NCI-H748 (cell line): ENCODE measurements at regions not wholly inside any gene's neighbourhood (a gene's known extent, or its start where the extent isn't known, plus 50 kb on each side); places are given as distances from the start of the nearest gene placed in this dataset.
"Not testable (repeated sequence)": the region's sequence is repeated elsewhere in the genome, so short reads cannot be mapped to it uniquely, and the experiment has no call there.

Source experiments
- DNase-seq: peaks from one replicate; lab custom pipeline; 2025; ENCODE audit not compliant: unreplicated experiment; lab: John Stamatoyannopoulos, UW

GRCh38 chr3:132987396-132987795, 50.8 kb upstream of the TMEM108 start:
- DNase-seq: no peak

- no peak for DNase-seq
These were observed 54.0 kb upstream of the TMEM108 start for GRCh38 chr3:132984181-132984580.

DNA sequence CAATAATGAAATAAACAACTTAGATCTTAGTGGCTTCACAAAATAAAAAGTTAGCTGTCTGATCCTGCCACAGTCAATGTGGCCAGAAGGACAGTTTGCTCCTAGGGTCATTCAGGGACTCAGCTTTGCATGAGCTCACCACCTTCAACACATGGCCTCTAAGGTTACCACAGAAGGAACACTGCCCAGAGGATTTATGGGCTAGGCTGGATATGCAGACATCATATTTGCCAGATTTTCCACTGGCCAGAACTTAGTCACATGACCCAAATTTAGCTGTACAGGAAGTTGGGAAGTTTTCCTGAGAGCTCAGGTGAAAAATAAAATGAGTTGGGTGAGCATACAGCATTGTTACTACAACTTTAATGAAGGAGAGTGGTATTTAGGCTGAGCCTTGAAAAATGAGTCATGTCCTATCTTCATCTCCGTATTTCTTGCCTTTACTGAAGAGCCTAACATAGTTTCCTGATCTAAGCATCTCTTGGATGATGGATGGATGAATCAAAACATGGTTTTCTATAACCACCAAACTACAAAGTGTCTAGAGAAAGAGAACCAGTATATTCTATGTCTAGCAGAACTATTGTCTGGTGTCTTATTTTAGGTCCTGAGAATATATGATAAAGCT, 54.9 kb upstream of the TMEM108 start:
- DNase-seq: no peak

DNA sequence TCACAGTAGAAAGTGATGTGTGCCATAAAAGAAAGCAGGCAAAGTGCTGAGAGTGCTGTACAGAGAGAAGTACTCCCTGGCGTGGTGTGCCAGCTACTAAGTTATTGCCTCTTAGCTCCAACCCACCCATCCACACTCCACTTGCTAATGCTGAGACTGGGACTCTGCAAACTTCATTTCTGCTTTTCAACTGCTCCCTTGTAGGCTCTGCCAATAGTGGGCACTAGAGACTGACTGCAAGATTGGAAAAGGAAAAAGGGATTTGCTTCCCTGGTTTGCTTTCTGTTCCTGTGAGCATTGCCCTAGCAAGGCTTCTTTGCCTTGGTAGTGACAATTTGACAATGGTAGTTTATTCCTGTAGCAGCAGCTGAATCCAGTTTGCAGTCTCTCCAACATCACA, 56.5 kb upstream of the TMEM108 start:
- no peak for DNase-seq

DNA sequence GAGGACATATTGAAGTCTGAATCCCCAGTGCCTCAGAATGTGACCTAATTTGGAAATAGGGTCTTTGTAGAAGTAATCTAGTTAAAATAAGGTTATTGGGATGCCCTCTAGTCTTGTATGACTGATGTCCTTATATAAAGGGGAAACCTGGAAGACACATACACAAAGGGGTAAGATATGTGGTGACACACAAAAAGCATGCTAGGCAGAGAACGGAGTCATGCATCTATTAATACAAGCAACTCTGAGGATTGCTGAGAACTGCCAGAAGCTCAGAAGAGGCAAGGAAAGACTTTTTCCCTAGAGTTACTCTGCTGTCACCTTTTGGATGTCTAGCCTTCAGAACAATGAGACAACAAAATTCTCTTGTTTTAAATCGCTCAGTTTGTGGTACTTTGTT, 58.1 kb upstream of the TMEM108 start:
- no peak for DNase-seq

DNA sequence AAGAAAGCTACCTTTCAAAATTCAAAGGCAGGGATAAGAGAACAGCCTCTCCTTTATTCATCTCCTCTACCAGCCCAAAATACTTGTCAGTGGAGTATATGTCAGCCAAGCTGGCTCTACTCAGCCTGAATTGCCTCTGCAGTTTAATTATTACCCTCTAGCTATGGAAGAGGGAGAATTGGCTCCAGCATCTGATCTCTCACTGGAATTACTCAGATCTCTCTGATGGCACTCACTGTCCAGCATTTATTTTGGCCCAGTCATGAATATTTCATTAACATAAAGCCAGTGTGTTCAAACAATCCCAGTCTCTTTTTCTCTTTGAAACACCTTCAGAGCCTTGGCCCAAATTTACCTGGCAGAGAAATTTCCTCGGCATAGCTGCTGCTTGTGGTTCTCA, 58.6 kb upstream of the TMEM108 start:
- no peak for DNase-seq

DNA sequence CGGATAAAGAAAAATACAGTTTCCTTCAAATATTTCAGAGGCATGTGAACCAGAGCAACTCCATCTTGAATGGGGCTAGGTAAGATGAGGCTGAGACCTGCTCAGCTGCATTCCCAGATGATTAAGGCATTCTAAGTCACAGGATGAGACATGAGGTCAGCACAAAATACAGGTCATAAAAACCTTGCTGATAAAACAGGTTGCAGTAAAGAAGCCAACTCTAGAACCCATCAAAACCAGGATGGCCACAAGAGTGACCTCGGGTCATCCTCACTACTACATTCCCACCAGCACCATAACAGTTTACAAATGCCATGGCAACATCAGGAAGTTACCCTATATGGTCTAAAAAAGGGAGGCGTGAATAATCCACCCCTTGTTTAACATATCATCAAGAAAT, 59.2 kb upstream of the TMEM108 start:
- not testable (repeated sequence) for DNase-seq

- no peak for DNase-seq
These were observed 59.7 kb upstream of the TMEM108 start for GRCh38 chr3:132978464-132978863.

GRCh38 chr3:132974097-132974496, 64.1 kb upstream of the TMEM108 start:
- no peak for DNase-seq

- no peak for DNase-seq
These were observed 64.8 kb upstream of the TMEM108 start for GRCh38 chr3:132973441-132973840.

GRCh38 chr3:132972333-132972732, 65.9 kb upstream of the TMEM108 start:
- DNase-seq: no peak

DNA sequence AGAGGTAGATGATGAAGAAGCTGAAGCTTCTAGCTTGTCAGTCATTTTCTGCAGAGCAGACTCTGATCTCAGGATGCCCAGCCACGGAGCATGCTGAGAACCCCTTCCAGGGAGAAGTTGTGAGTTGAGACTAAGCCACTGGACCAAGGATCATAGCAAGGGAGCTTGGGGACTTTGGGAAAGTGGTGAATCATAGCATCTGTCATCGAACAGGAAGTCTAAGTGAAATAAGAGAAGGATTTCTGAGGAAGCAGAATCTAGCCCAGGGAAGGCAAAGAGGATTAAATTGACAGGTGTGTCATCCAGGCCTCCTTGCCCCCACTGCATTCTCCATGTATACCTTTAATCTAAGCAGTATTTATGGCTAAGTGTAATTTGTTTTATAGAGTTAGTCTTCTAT, 71.8 kb upstream of the TMEM108 start:
- DNase-seq: no peak

GRCh38 chr3:132964266-132964665, 73.9 kb upstream of the TMEM108 start:
- DNase-seq: no peak

DNA sequence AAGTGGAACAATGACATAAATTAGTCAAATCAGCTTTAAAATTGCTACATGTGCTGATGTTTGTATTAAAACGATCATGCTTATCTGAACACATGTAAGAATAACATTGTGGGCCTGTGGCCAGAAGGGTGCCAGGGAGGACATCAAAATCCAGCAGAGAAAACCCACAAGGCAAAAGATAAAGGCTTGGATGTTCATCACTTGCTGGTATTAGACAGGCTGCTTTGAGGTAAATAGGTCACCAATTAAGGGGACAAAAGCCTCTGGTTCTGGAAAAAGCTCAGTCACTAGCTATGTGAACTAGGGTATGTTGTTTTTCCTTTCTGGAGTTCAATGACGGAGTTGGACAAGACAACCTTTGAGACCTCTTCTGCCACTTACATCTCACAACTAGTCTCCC, 74.4 kb upstream of the TMEM108 start:
- no peak for DNase-seq

- no peak for DNase-seq
These were observed 76.2 kb upstream of the TMEM108 start for GRCh38 chr3:132961991-132962390.

- no peak for DNase-seq
These were observed 84.5 kb upstream of the TMEM108 start for GRCh38 chr3:132953683-132954082.

DNA sequence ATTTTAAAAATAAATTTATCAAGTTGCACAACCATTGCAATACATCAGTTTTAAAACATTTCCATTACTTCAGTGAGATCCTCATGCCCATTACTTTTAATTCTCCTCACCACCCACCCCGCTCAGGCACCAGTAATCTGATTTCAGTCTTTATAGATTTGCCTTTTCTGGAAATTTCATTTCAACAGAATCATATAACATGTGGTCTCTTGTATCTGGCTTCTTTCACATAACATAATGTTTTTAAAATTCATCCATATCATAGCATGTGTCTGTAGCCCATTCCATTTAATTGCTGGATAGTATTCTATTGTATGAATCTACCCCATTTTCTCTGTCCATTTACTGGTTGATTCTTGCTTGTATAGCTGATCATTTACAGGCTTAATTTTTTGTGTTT, 110.3 kb upstream of the TMEM108 start:
- DNase-seq: no peak

DNA sequence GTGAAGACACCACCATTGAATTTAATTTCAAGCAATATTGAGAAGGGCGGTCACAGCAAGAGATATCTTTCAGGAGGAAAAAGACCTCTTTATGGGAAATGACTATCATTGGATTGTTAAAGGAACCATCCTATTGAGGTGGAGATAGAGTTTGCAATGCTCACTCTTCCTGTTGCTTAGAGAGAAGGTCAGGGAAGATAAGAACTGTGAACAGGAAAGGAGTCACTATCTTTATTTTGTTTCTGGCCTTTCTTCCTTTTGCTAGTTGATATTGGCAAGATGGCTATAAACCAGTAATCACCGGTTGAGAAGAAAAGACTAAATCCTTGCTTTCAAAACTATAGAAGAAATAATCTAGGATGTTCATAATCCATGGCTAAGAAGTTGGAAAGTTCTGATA, 112.1 kb upstream of the TMEM108 start:
- no peak for DNase-seq

DNA sequence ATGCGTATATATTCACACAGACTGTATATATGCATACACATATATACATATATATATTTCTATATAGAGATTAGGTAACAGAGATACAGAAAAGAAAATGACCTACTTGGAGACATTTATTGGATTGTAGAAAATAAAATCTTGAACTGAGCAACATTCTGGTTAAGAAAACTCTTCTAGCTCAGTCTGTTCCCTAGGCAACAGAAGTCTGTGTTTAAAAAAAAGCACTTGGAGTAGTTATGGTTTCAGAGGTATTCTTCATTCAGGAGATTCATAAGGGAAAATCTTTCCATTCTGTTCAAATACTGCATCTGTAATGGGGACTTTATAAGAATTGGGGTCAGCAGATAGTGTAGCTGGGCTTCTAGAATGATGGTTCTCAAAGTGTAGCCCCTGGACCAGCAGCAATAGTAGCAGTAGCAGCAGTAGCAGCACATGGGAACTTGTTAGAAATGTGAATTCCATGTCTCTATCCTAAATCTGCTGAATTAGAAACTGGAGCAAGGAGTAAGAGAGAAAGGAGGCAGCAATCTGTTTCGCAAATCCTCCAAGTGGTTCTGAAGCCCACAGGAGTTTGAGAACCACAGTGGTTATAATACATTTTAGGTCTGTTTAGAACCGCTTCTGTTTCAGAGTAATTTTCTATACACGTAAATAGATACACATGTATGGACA, 112.8 kb upstream of the TMEM108 start:
- no peak for DNase-seq

DNA sequence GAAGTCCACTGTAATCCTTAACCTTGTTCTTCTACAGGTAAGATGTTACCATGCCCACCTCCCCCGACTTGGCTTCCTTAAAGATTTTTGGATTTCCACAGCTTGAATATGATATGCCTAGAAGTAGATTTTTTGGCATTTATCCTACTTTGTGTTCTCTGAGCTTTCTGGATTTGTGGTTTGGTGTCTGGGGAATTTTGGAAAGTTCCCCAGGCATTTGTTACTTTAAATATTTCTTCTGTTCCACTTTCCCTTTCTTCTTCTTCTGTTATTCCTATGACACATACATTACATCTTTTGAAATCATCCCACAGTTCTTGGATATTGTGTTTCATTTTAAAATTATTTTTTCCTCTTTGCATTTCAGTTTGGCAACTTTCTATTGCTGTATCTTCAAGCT, 122.1 kb upstream of the TMEM108 start:
- no peak for DNase-seq

GRCh38 chr3:132912416-132912753, 125.8 kb upstream of the TMEM108 start:
- DNase-seq: no peak

DNA sequence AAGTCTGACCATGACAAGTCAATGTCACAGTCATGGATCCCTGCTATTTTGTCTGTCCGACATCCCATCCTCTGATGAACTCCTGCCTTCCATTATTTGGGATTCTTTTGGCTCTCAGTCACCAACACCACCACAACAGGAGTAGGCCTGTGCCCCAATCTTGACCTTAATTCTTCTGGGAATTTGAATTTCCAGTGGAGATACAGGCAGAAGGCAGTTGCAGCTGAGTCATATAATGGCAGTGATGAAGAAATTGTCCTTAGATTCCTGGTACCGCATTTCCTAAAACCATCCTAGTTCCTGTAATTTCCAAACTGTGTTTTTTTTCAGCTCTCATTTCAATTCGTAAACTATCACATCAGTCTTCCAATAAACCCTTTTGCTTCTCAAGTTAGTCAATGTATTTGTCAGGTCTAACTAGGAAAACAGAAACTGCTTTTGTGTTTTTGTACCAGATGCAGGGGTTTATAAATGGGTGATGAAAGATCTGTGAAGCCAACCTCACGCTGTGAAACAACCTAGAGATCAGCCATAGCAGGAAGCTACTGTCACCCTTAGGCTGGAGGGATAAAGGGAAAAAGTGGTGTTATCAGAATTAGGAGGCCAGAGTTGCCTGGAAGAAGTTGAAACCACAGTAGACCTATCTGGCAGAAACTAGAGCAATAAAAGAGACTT, 126.3 kb upstream of the TMEM108 start:
- DNase-seq: no peak

GRCh38 chr3:132907293-132907692, 130.9 kb upstream of the TMEM108 start:
- no peak for DNase-seq
